HG02884 (cell line): ENCODE measurements at regions not wholly inside any gene's neighbourhood (a gene's known extent, or its start where the extent isn't known, plus 50 kb on each side); places are given as distances from the start of the nearest gene placed in this dataset.
"Not testable (repeated sequence)": the region's sequence is repeated elsewhere in the genome, so short reads cannot be mapped to it uniquely, and the experiment has no call there.

Source experiments
- ATAC-seq: cut with Tn5 transposase; IDR thresholded peaks from one replicate; pipeline ENCODE4 v1.9.1; 2021; ENCODE audit warnings: mild to moderate bottlenecking, moderate library complexity; ENCODE audit not compliant: unreplicated experiment

DNA sequence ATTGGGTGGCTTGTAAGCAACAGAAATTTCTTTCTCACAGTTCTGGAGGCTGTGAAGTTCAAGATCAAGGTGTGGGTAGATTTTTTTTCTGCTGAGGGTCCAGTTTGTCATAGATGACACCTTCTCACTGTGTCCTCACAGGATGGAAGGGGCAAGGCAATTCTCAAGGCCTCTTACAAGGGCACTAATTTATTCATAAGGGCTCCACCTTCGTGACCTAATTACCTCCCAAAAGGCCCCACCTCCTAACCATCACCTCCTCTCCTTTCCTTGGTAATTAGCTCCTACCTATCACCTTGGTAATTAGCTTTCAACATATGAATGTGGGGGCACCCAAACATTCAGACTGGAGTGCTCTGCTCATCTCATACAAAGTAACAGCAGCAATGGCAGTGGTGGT lies 92.3 kb upstream of the CD44 start:
- ATAC-seq, result no peak

- ATAC-seq, result no peak
Measured at GRCh38 chr11:35047179-35047578, 91.8 kb upstream of the CD44 start.

DNA sequence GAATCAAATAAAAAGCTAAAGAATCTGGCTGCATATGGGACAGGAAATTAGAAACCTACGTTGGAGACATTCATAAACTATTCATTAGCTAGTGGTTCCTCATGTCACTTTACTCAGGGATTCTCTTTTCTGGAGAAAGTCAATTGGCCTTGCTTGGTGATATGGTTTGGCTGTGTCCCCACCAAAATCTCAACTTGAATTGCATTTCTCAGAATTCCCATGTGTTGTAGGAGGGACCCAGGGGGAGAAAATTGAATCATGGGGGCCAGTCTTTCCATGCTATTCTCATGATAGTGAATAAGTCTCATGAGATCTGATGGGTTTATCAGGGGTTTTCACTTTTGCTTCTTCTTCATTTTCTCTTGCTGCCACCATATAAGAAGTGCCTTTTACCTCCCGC lies 91.2 kb upstream of the CD44 start:
- no peak for ATAC-seq

DNA sequence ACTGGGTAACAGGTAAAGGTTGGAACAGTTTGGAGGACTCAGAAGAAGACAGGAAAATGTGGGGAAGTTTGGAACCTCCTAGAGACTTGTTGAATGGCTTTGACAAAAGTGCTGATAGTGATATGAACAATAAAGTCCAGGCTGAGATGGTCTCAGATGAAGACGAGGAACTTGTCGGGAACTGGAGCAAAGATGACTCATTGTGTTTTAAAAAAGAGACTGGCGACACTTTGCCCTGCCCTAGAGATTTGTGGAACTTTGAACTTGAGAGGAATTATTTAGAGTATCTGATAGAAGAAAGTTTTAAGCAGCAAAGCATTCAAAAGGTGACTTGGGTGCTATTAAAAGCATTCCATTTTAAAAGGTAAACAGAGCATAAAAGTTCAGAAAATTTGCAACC lies 90.6 kb upstream of the CD44 start:
- not testable (repeated sequence) for ATAC-seq

- ATAC-seq, result no peak
Measured at GRCh38 chr11:35049859-35050531, 89.0 kb upstream of the CD44 start.

GRCh38 chr11:35050541-35050995 lies 88.4 kb upstream of the CD44 start:
- no peak for ATAC-seq

DNA sequence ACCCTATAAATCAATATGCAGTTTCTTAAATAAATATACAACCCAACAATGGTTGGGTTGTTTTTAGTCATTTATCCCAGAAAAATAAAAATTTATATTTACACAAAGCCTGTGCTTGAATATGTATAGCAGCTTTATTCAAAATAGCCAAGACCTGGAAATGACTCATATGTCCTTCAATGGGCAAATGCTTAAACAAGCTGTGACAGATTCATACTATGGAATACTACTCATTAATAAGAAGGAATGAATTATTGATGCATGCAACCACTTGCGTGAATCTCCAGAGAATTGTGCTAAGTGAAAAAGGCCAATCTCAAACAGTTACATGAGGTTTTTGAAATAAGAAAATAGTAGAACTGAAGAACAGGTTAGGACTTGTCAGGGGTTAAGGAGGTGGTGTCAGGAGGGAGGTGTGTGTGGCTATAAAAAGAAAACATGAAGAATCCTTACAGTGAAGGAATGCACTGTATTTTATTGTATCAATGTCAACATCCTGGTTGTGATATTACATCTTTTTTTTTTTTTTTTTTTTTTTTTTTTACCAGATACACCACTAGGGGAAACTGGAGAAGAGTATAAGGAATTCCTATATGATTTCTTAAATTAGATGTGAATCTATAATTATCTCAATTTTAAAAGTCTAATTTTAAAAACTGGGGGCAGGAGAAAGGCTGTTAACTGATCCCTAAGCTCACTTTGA lies 82.4 kb upstream of the CD44 start:
- no peak for ATAC-seq

GRCh38 chr11:35057926-35058668 lies 80.9 kb upstream of the CD44 start:
- no peak for ATAC-seq

DNA sequence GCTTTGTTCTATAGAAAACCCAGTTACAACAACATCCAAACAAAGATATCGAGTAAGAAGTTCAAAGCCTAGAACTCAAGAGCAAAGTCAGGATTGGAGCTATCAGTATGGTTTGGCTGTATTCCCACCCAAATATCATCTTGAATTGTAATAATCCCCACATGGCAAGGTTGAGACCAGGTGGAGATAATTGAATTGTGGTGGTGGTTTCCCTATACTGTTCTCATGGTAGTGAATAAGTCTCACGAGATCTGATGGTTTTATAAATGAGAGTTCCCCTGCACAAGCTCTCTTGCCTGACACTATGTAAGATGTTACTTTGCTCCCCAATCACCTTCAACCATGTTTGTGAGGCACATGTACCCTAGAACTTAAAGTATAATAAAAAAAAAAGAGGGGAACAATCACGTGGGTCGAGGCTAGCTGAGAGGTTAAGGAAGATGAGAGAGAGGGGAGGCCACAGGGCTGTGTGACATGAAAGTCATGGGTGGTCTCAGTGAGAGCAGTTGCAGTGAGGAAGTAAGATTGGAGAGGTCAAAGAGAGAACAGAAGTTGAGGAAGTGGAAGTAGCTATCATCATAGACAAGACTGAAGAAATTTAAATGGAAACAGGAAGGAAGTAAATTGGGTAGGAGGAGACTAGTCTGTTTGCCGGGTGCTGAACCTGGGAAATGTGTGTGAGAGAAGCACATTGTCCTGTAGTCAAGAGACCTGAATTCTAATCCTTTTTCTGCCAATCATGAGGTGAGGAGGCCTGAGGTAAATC lies 80.1 kb upstream of the CD44 start:
- no peak for ATAC-seq

DNA sequence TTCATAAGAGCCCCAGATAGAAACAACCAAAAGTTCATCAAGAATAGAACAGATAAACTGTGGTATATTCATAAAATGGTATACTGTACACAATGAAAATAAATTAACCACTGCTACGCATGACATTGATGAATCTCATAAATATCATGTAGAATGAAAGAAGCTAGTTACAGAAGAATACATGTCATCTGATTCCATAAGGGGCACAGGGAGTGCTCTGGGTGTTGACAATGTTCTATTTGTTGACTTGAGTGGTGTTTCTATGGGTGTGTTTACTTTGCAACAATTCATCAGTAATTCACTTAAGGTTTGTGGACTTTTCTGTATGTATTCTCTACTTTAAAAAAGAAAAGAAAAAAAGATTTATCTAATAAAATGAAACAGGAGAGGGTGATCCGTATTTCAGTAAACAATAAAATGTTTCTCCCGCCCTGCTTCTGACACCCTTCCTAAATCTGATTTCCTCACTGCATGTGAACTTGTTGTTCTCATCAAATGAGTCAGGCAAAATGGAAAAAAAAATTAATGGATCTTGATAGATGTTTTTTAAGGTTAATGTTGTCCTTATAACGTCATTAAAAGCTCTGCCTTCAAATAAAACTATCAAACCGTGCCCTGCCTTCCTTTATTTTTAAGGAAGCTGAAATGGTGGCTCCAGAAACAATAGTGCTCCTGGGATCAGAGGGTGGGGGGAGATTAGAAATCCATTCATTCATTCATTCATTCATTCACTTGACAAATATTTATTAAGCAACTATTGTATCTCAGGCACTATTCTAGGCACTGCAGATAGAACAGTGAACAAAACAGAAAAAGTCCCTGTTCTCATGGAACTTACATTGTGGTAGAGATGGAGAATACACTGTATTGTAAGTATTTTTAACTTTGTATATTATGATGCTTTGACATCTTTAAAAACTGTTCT lies 77.2 kb upstream of the CD44 start:
- ATAC-seq, result no peak

- no peak for ATAC-seq
Measured at GRCh38 chr11:35063488-35063931, 75.5 kb upstream of the CD44 start.

DNA sequence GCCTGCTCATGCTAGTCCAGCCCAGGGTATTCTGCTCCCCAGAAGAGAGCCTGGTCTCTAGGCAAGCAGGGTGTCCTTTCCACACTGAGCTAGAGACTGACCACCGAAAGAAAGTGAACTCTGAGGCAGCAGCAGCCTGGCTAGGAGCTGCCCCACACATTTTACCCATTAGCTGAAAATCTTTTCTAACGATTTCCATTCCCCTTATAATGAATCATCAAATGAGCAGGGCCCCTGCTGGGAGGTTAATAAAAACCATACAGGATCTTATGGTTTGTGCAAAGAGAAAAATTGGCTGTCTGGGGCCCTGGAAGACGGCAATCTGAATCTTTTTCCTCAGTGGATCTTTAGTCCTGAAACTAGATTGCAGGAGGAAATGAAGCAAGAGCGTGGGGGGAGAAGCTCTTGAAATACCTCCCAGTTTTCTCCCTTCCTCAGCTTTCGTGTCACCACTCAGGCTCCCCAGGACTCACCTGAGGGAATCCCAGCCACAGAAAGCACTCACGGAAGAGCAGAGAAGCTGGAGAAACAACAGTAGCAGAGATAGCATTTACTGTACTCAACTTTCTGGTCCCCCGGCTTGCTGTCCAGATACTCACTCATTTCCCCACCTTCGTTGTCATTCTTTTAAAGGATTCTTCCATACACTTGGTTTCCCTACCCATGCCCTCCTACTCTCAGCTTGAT lies 74.7 kb upstream of the CD44 start:
- no peak for ATAC-seq

GRCh38 chr11:35065566-35065965 lies 73.4 kb upstream of the CD44 start:
- no peak for ATAC-seq

DNA sequence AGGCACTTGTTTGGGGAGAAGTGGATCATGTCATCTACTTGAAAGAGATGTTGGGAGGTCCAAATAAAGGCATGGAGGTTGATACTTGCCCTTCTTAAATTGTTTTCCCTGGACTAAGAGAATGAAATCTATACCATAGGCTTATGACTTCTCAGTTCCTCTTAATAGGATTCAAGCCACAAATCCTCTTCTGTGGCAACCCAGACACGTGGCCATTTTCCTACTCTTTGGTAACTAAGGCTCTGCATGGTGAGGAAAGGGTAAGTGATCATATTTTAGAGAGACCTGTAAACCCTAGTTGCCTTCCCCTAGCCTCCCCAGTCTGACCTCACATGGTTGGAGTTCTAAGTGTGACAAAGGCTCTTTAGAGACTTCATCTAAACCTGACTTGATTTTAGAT lies 72.9 kb upstream of the CD44 start:
- ATAC-seq, result no peak

GRCh38 chr11:35066783-35067423 lies 72.1 kb upstream of the CD44 start:
- ATAC-seq, result peak; percentile 94

DNA sequence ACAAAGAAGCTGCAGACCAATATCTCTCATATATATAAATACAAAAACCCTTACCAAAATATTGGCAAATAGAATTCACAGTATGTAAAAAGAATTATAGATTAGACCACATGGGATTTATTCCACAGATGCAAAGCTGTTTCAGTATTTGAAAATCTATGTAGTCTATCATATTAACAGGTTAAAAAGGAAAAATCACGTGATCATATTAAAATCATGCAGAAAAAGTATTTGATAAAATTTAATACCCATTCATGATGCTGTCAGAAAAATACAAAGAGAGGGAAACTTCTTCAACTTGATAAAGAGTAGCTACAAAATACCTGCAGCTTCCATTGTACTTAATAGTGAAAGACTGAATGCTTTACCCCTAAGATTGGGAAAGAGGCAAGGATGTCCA lies 67.2 kb upstream of the CD44 start:
- no peak for ATAC-seq

DNA sequence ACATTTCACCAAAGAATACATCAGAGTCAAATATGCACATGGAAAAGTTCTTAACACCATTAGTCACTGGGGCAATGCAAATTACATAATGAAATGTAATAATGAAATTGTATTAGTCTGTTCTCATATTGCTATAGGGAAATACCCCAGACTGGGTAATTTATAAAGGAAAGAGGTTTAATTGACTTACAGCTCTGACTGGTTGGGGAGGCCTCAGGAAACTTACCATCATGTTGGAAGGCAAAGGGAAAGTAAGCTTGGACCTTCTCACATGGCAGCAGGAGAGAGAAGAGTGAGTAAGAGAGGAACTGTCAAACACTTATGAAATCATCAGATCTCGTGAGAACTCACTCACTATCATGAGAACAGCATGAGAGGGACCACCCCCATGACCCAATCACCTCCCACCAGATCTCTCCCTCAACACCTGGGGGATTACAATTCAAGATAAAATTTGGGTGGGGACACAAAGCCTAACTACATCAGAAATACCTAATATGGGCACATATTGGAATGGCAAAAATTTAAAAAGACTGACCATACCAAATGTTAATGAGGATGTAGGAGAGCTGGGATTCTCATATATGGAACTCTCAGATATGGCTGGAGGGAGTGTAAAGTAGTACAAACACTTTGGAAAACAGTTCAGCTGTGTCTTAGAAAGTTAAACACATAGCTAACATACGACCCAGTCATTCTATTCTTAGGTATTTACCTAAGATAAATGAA lies 65.1 kb upstream of the CD44 start:
- ATAC-seq, result no peak
